Left lobe of liver (tissue), 2 donors: ENCODE measurements at regions not wholly inside any gene's neighbourhood (a gene's known extent, or its start where the extent isn't known, plus 50 kb on each side); places are given as distances from the start of the nearest gene placed in this dataset.

Experiments
- ATAC-seq: fragments of 200-7000 bp; cut with Tn5 transposase; one replicate; pipeline ENCODE4 v1.9.1; 2020; ENCODE audit warnings: mild to moderate bottlenecking, moderate library complexity
- DNase-seq: peaks from one replicate; pipeline ENCODE4 v3.0.0-alpha.2; 2020; ENCODE audit warnings: low spot score
- donor health status: DM: no; HTN: no; CAD: no; lungs with moderate emphysema.
- donor health status: DM: no; HTN: yes; CAD: no.

- ATAC-seq (no peak), DNase-seq (no peak)
Observed at GRCh38 chr9:86732514-86733171, 214.7 kb downstream of the GAS1 start.

- ATAC-seq (no peak), DNase-seq (no peak)
Observed at GRCh38 chr9:86731511-86732063, 215.7 kb downstream of the GAS1 start.

- no peak for DNase-seq
- ATAC-seq = no peak
Observed at GRCh38 chr9:86730163-86730928, 217.0 kb downstream of the GAS1 start.

- ATAC-seq = no peak
- DNase-seq = no peak
Observed at GRCh38 chr9:86724529-86724928, 222.8 kb downstream of the GAS1 start.

GRCh38 chr9:86723346-86723745 is 224.0 kb downstream of the GAS1 start:
- DNase-seq (no peak), ATAC-seq (no peak)

DNA sequence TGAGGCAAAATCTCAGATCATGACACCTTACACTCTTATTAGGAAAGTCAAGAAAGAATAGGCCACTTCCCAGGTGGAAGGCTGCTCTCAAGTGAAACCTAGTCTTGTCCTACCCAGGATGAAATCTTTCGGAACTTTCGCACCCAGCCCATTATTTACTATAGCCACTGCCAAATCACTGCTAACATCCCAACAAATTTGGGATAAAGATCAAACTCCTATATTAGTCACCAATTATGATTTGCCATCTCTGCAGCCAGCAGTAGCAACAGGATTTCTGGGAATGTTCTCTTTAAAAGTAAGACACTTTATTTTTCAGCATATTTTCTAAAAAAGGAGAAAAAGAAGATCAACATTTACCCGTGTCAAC is 224.6 kb downstream of the GAS1 start:
- ATAC-seq (peak; percentile 32), DNase-seq (no peak)

- ATAC-seq (peak; percentile 90), DNase-seq (no peak)
Observed at GRCh38 chr9:86721843-86722705, 225.2 kb downstream of the GAS1 start.

- ATAC-seq (peak; percentile 25), DNase-seq (no peak)
Observed at GRCh38 chr9:86721226-86721781, 226.0 kb downstream of the GAS1 start.

- DNase-seq (no peak), ATAC-seq (no peak)
Observed at GRCh38 chr9:86720639-86721225, 226.6 kb downstream of the GAS1 start.

DNA sequence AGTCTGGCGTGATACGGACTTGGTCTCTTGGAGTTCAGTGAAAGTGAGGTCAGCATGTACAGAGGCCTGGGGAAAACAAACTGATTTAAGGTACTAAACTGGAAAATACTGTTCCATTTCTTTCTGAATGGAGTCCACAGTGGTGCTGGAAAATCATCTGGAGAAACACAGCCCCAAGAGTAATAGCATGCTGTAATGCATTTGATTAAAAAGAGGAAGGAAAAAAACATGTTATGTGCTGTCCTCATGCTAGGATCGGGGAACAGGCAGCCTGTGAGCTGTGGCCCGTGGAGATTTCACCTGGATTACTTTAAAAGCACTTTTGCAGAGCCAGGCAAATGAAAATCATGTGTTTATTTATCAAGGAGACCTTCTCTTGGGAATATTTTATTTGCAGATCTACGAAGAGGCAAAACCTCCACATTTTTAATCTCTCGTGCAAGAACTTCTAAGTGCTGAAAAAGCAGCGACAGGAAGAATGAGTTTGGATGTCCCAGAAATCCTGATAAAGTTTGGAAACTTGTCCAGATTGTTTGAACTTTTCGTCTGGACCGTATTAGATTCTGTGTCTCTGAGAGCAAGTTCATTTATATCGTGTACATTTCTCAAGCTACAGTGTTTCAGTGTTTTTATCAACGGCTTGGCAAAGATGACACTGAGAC is 228.8 kb downstream of the GAS1 start:
- ATAC-seq = no peak
- DNase-seq = no peak

DNA sequence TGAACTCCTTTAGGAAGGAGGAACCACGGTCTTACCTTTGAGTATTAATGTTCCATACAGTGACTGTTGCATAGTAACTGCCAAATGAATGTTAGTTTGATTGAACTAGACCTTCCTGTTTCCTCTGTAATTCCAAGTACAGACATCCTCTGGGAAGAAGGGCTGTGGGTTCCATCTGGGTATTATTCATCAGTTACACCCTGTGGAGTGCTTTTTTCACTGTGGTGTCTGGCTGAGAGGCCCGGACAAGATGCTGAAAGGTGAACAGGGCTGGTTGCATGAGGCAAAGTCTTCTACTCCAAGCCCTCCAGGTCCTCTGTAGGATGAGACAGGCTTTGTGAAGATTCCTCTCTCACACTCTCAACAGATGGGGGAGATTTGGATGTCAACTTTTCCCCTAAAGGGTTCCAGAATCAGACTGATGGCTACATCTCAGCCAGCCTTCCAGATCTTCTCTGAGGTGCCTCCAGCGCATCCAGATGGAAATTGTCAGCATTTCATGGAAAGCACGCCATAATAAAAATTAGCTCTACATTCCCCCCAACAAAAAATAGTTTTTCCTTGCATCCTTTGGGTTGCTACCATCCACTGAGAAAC is 230.9 kb downstream of the GAS1 start:
- ATAC-seq = no peak
- no peak for DNase-seq

DNA sequence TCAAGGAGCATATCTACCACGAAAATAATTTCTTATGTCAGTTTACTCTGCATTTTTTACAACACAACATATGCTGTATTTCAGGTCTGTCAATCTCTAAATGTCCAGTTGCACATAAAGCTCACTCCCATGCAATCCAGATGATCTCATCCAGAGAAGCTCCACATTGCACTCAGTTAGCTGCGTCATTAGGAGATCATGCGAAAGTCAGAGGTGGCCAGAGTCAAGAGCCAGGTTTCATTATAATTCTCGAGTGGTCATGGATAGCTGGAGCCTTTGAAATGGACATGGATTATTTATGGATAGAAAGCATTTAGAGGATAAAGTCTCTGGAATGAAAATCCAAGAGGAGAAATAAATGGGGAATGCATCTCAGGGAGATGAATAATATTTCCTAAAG is 232.3 kb downstream of the GAS1 start:
- ATAC-seq (no peak), DNase-seq (no peak)

GRCh38 chr9:86713970-86714369 is 233.3 kb downstream of the GAS1 start:
- ATAC-seq = no peak
- DNase-seq = no peak

GRCh38 chr9:86713470-86713869 is 233.8 kb downstream of the GAS1 start:
- ATAC-seq (no peak), DNase-seq (no peak)

DNA sequence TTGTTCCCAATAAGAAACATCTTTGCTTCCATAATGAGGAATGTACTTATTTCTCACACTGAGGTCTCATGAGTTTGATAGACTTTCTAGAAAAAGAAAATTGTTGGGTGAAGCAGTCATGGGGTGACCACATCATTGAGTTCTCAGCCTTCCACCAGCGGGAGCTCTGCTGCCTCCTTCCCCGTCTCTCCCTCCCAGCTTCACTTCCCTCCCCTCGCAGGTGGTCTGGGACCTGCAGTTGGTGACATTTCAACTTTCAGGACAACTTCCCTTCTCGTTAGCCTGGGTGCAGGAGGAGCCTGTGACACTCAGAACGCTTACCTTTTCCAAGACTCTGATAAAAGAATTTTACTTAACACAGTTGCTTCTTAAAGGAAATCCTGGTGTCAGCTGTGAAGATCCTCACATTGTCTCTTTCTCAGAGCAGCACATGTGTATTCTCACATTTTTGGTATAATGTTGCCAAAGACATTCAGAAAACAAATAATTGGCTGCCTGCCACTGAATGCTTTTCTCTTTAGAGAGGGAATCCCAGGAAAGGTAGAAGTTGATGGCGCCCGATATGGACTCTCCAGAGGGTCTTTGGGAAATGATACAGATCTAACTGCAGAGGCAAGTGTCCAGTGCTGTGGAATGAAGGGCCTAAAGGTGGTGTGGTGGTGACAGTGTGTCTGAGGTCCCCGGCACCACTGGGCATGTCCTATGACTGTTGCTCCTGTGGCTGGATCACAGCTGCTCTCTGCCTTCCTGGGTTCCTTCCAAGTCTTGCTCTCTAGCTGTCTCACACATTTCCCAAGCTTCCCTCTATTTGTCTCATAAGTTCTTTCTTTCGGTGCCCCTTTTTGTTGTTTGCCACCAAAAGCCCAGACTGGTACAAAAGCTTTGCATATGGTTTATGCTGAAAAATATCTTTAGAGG is 238.1 kb downstream of the GAS1 start:
- ATAC-seq (no peak), DNase-seq (no peak)

DNA sequence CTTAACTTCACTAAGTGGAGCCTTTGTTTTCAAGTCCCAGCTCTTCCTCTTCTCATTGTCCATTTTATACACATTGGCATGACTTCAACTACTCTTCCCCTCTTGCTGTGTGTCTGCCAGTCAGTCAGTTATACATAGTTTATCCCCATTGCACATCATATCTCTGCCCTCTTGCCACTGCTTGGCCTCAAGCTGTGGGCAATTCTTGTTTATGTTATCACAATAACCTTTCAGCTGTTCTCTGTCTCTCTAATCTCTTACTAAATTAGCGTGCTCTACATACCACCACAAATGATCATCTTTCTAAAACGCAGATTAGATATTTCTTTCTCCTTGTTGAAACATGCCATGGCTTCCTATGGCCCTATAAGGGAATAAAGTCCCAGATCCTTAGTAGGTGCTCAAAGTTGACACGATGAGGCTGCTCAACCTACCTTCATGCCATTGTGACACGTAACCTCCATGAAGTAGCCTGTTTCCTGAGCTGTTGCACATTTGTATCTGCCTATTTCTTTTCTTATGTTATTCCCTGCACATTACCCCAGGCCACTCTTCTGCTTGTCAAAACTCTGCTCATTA is 239.3 kb downstream of the GAS1 start:
- DNase-seq (no peak), ATAC-seq (no peak)

DNA sequence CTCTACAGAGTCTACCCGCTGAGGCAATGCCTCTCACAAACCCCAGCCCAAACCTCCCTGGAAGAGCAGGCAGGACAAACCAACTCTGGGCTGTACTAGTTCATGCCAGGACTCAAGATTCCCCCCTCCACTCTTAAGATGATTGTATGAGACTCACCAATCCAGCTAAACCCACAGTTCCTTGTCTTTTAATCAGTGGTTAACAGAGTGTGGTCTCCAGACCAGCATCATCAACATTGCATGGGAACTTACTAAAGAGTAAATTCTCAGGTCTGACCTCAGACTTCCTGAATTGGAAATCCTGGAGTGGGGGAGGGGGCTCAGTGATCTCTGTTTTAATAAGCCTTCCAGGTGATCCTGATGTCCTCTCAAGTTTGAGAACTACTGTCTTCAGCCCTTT is 240.9 kb downstream of the GAS1 start:
- ATAC-seq = no peak
- DNase-seq = no peak

GRCh38 chr9:86705490-86705889 is 241.8 kb downstream of the GAS1 start:
- no peak for DNase-seq
- no peak for ATAC-seq
